Loucy (cell line): ENCODE measurements at regions not wholly inside any gene's neighbourhood (a gene's known extent, or its start where the extent isn't known, plus 50 kb on each side); places are given as distances from the start of the nearest gene placed in this dataset.

Source experiments
- CTCF ChIP-seq: fragments of 200-600 bp; sonication (generic); conservative IDR thresholded peaks from 2 replicates; pipeline ENCODE4 v1.5.1; 2014; ENCODE audit warnings: mild to moderate bottlenecking, antibody characterized with exemption, low read length
- EZH2phosphoT487 ChIP-seq: fragments of 200-600 bp; IDR thresholded peaks from 2 replicates; pipeline ENCODE4 v1.6.1; 2018; ENCODE audit warnings: antibody characterized with exemption, mild to moderate bottlenecking, moderate library complexity, borderline replicate concordance

GRCh38 chr12:3950714-3951320, 77.6 kb upstream of the PARP11 start:
- TF ChIP-seq CTCF (no peak), EZH2phosphoT487 (no peak)
